Fibroblast of mammary gland (primary cell): ENCODE measurements at regions not wholly inside any gene's neighbourhood (a gene's known extent, or its start where the extent isn't known, plus 50 kb on each side); places are given as distances from the start of the nearest gene placed in this dataset.
"Not testable (repeated sequence)": the region's sequence is repeated elsewhere in the genome, so short reads cannot be mapped to it uniquely, and the experiment has no call there.

Experiments
- DNase-seq: peaks from one replicate; pipeline ENCODE4 v3.0.0-alpha.2; 2010; ENCODE audit warnings: low read depth
- H3K4me3 ChIP-seq: 2 replicates; pipeline ENCODE4 v1.5.1; 2011; ENCODE audit warnings: low read depth, mild to moderate bottlenecking, low read length, moderate library complexity; ENCODE audit not compliant: control insufficient read depth
- CTCF ChIP-seq: conservative IDR thresholded peaks from 2 replicates; pipeline ENCODE4 v1.5.1; 2011; ENCODE audit warnings: low read depth, low read length, inconsistent platforms; ENCODE audit not compliant: control insufficient read depth, insufficient read depth

- DNase-seq, result no peak
- TF ChIP-seq CTCF, result no peak
Measured at GRCh38 chr2:223294756-223295155, 242.8 kb downstream of the KCNE4 start.

GRCh38 chr2:223297788-223298187 lies 245.8 kb downstream of the KCNE4 start:
- DNase-seq, result peak; percentile 25

More at GRCh38 chr2:223294756-223295155, 242.8 kb downstream of the KCNE4 start:
- no peak overlapping the region for H3K4me3 ChIP-seq

GRCh38 chr2:223298329-223298728 lies 246.3 kb downstream of the KCNE4 start:
- DNase-seq, H3K4me3 ChIP-seq: not testable (repeated sequence)

More at GRCh38 chr2:223297788-223298187, 245.8 kb downstream of the KCNE4 start:
- no peak for TF ChIP-seq CTCF
- no peak overlapping the region for H3K4me3 ChIP-seq

- peak; percentile 17 for DNase-seq
Measured at GRCh38 chr2:223300326-223300725, 248.3 kb downstream of the KCNE4 start.

GRCh38 chr2:223306371-223306770 lies 254.4 kb downstream of the KCNE4 start:
- no peak overlapping the region for H3K4me3 ChIP-seq
- peak; percentile 65 for TF ChIP-seq CTCF
- DNase-seq, result peak; percentile 51

More at GRCh38 chr2:223300326-223300725, 248.3 kb downstream of the KCNE4 start:
- no peak for TF ChIP-seq CTCF
- H3K4me3 ChIP-seq, result no peak overlapping the region

- no peak for TF ChIP-seq CTCF
- no peak for DNase-seq
- no peak overlapping the region for H3K4me3 ChIP-seq
Measured at GRCh38 chr2:223311889-223312680, 260.1 kb downstream of the KCNE4 start.

- no peak for DNase-seq
- TF ChIP-seq CTCF, result no peak
- H3K4me3 ChIP-seq, result no peak overlapping the region
Measured at GRCh38 chr2:223313101-223313500, 261.1 kb downstream of the KCNE4 start.
